HL-60 (cell line): ENCODE measurements at regions not wholly inside any gene's neighbourhood (a gene's known extent, or its start where the extent isn't known, plus 50 kb on each side); places are given as distances from the start of the nearest gene placed in this dataset.

Source experiments
- CTCF ChIP-seq: IDR thresholded peaks from one replicate; pipeline ENCODE4 v1.5.1; 2011; ENCODE audit warnings: low read length, control low read depth, inconsistent platforms; ENCODE audit not compliant: insufficient read depth
- GABPA ChIP-seq: IDR thresholded peaks from 2 replicates; pipeline ENCODE4 v1.6.1; 2012; ENCODE audit warnings: low read depth
- POLR2AphosphoS5 ChIP-seq: IDR thresholded peaks from 2 replicates; pipeline ENCODE4 v1.6.1; 2012; ENCODE audit warnings: low read depth
- REST ChIP-seq: IDR thresholded peaks from 2 replicates; pipeline ENCODE4 v1.6.1; 2012; ENCODE audit warnings: low read depth; ENCODE audit not compliant: insufficient replicate concordance
- SPI1 ChIP-seq: IDR thresholded peaks from 2 replicates; pipeline ENCODE4 v1.6.1; 2012; ENCODE audit warnings: low read depth, mild to moderate bottlenecking, borderline replicate concordance

- TF ChIP-seq CTCF, result no peak
- TF ChIP-seq POLR2AphosphoS5, result no peak
- TF ChIP-seq REST, result no peak
- TF ChIP-seq GABPA, result no peak
- TF ChIP-seq SPI1, result no peak
Measured at GRCh38 chr9:79001012-79001411, 570.8 kb upstream of the TLE4 start.
